K562 (cell line): ENCODE measurements at regions not wholly inside any gene's neighbourhood (a gene's known extent, or its start where the extent isn't known, plus 50 kb on each side); places are given as distances from the start of the nearest gene placed in this dataset.

Source experiments
- ATAC-seq: fragments of 200-7000 bp; cut with Tn5 transposase; 3 replicates; pipeline ENCODE4 v1.9.1; 2020; ENCODE audit warnings: moderate library complexity
- BruUV-seq: library from RNA; stranded (reverse); fragments of 400-500 nt; replicated peaks from 2 replicates; lab custom pipeline; 2021; lab: Mats Ljungman, UMichigan
- CTCF ChIA-PET: fragments of 300-600 bp; formaldehyde crosslinking; extraction: SDS; loops from one replicate; lab custom pipeline; 2021; ENCODE audit warnings: low intra/inter-chr PET ratio; lab: Yijun Ruan, JAX
- POLR2A ChIA-PET: fragments of 300-600, 350-650 bp; sonication (Branson Sonifier 250); formaldehyde crosslinking; extraction: SDS; loops from one replicate; lab custom pipeline; 2021; ENCODE audit warnings: antibody characterized with exemption, inconsistent platforms; lab: Yijun Ruan, JAX
- DNase-seq, 4 experiments: peaks; one replicate each; pipeline versions ENCODE4 v3.0.0 to v3.0.0-alpha.2; 2011 to 2018; ENCODE audit warnings: low spot score in 3 of 4, mixed read lengths in 3 of 4; ENCODE audit errors: extremely low read depth in 1 of 4
- FAIRE-seq: peaks from 2 replicates; lab custom pipeline; 2011; peaks lifted over from hg19 to GRCh38; lab: Jason Lieb, UNC
- H2AFZ ChIP-seq: 2 replicates; pipeline ENCODE4 v1.6.0; 2011; ENCODE audit warnings: low read depth, low read length, control low read depth, inconsistent platforms
- H3K27ac ChIP-seq: fragments of 200-600 bp; 3 replicates; pipeline ENCODE4 v1.8.0; 2011; ENCODE audit warnings: low read depth, mild to moderate bottlenecking, control low read depth, inconsistent platforms, low read length, moderate library complexity, mixed read lengths; ENCODE audit errors: extremely low read depth
- H3K27me3 ChIP-seq, 2 experiments: fragments of 300-600 bp in 1 of 2; 2 replicates in 1 of 2; 3 replicates in 1 of 2; pipeline versions ENCODE4 v1.6.0 to v1.8.0; 2011; ENCODE audit warnings: inconsistent platforms in 2 of 2, low read length in 2 of 2, mild to moderate bottlenecking in 1 of 2, mixed read lengths in 1 of 2, moderate library complexity in 1 of 2; ENCODE audit not compliant: control insufficient read depth in 2 of 2, insufficient read depth in 2 of 2
- H3K36me3 ChIP-seq: fragments of 300-600 bp; 3 replicates; pipeline ENCODE4 v1.8.0; 2011; ENCODE audit warnings: mild to moderate bottlenecking, low read length, inconsistent platforms; ENCODE audit not compliant: control insufficient read depth, insufficient read depth
- H3K4me1 ChIP-seq, 2 experiments: fragments of 200-600 bp in 1 of 2; replicated peaks in 1 of 2; 2 replicates in 1 of 2; 3 replicates in 1 of 2; pipeline versions ENCODE4 v1.5.1 to v1.8.0; 2011; ENCODE audit warnings: inconsistent platforms in 2 of 2, low read length in 2 of 2, mild to moderate bottlenecking in 1 of 2, mixed read lengths in 1 of 2, moderate library complexity in 1 of 2; ENCODE audit not compliant: control insufficient read depth in 2 of 2, insufficient read depth in 2 of 2
- H3K4me2 ChIP-seq: 2 replicates; pipeline ENCODE4 v1.6.1; 2011; ENCODE audit warnings: low read length, control low read depth, inconsistent platforms, mixed read lengths; ENCODE audit not compliant: insufficient read depth
- H3K4me3 ChIP-seq: fragments of 200-600 bp; sonication (generic), shearing (Covaris generic); 2 replicates; pipeline ENCODE4 v1.5.1; 2016; ENCODE audit warnings: control low read depth, inconsistent platforms
- H3K79me2 ChIP-seq: fragments of 200-600 bp; 3 replicates; pipeline ENCODE4 v1.8.0; 2011; ENCODE audit warnings: low read length, inconsistent platforms; ENCODE audit not compliant: control insufficient read depth, insufficient read depth
- H3K9ac ChIP-seq, 2 experiments: 2 replicates each; pipeline versions ENCODE4 v1.6.0 to v1.6.1; 2011; ENCODE audit warnings: low read depth in 2 of 2, low read length in 2 of 2, control low read depth in 1 of 2, inconsistent platforms in 1 of 2, mild to moderate bottlenecking in 1 of 2, mixed read lengths in 1 of 2; ENCODE audit not compliant: insufficient read depth in 1 of 2
- H3K9me1 ChIP-seq: one replicate; pipeline ENCODE4 v1.6.0; 2011; ENCODE audit warnings: inconsistent platforms, mild to moderate bottlenecking, low read length, moderate library complexity; ENCODE audit not compliant: control insufficient read depth, insufficient read depth
- H3K9me3 ChIP-seq: replicated peaks from 2 replicates; pipeline ENCODE4 v1.5.1; 2011; ENCODE audit warnings: low read depth, low read length, inconsistent platforms; ENCODE audit not compliant: control insufficient read depth, insufficient read depth
- H4K20me1 ChIP-seq: replicated peaks from 2 replicates; pipeline ENCODE4 v1.6.1; 2011; ENCODE audit warnings: low read length, inconsistent platforms, mixed read lengths; ENCODE audit not compliant: control insufficient read depth, insufficient read depth
- ATF7 ChIP-seq: fragments of 450-650 bp; IDR thresholded peaks from 2 replicates; pipeline ENCODE4 v1.7.1; 2014; ENCODE audit warnings: mild to moderate bottlenecking, moderate library complexity
- C11orf30 ChIP-seq: fragments of 450-650 bp; IDR thresholded peaks from 2 replicates; pipeline ENCODE4 v1.6.1; 2016; ENCODE audit warnings: low read depth, mild to moderate bottlenecking
- CAMTA2 ChIP-seq: fragments of 250-450 bp; sonication (Bioruptor Pico); conservative IDR thresholded peaks from 2 replicates; pipeline ENCODE4 v1.5.1; 2022
- DEAF1 ChIP-seq: fragments of 450-650 bp; formaldehyde crosslinking; IDR thresholded peaks from 2 replicates; pipeline ENCODE4 v1.4.0; 2020; ENCODE audit warnings: mild to moderate bottlenecking, moderate library complexity
- ELF2 ChIP-seq: fragments of 250-450 bp; sonication (Bioruptor Pico); IDR thresholded peaks from 2 replicates; pipeline ENCODE4 v1.5.0; 2021; ENCODE audit warnings: mild to moderate bottlenecking
- FUS ChIP-seq: fragments of 200-400 bp; formaldehyde crosslinking; optimal IDR thresholded peaks from 2 replicates; pipeline ENCODE3; 2017; ENCODE audit warnings: low read depth, low read length
- GTF2A2 ChIP-seq: IDR thresholded peaks from 2 replicates; pipeline ENCODE4 v1.6.1; 2016; ENCODE audit warnings: mild to moderate bottlenecking, missing genetic modification characterization, missing compliant biosample characterization
- HDAC2 ChIP-seq: fragments of 450-650 bp; IDR thresholded peaks from 2 replicates; pipeline ENCODE4 v1.6.1; 2016; ENCODE audit warnings: mild to moderate bottlenecking
- HES1 ChIP-seq: fragments of 450-650 bp; IDR thresholded peaks from 2 replicates; pipeline ENCODE4 v1.6.1; 2016; ENCODE audit warnings: low read depth, mild to moderate bottlenecking, moderate library complexity
- ID3 ChIP-seq, 2 experiments: fragments of 250-450 bp in 1 of 2; fragments of 450-650 bp in 1 of 2; sonication (Bioruptor Pico) in 1 of 2; IDR thresholded peaks; 2 replicates each; pipeline versions ENCODE4 v1.6.1 to v1.8.0; 2016 to 2021; ENCODE audit warnings: mild to moderate bottlenecking in 2 of 2, moderate library complexity in 2 of 2, missing compliant biosample characterization in 1 of 2, missing genetic modification characterization in 1 of 2
- KDM1A ChIP-seq, 2 experiments: fragments of 450-650 bp; IDR thresholded peaks; 2 replicates each; pipeline ENCODE4 v1.6.1; 2016; ENCODE audit warnings: mild to moderate bottlenecking in 2 of 2
- RHOXF2B ChIP-seq: fragments of 250-450 bp; sonication (Bioruptor Pico); conservative IDR thresholded peaks from 2 replicates; pipeline ENCODE4 v1.5.1; 2021
- TFAP4 ChIP-seq: sonication (generic); formaldehyde crosslinking; IDR thresholded peaks from 2 replicates; pipeline ENCODE4 v1.8.0; 2022; ENCODE audit warnings: missing genetic modification reagents, mild to moderate bottlenecking, moderate library complexity, borderline replicate concordance
- ZNF76 ChIP-seq: fragments of 250-450 bp; sonication (Bioruptor Pico); IDR thresholded peaks from 2 replicates; pipeline ENCODE4 v1.4.0; 2020; ENCODE audit warnings: mild to moderate bottlenecking, moderate library complexity, borderline replicate concordance
- ZSCAN29 ChIP-seq: fragments of 450-650 bp; IDR thresholded peaks from 2 replicates; pipeline ENCODE4 v1.6.1; 2017
- ZSCAN32 ChIP-seq: fragments of 450-650 bp; formaldehyde crosslinking; IDR thresholded peaks from 2 replicates; pipeline ENCODE4 v1.4.0; 2020; ENCODE audit warnings: mild to moderate bottlenecking, moderate library complexity
- WGBS: fragments of 100-300 bp; shearing (Covaris generic); methylation state at CpG from one replicate; pipeline ENCODE4 v1.1.6; 2016; ENCODE audit warnings: low coverage, mixed read lengths; ENCODE audit not compliant: insufficient coverage; ENCODE audit errors: missing lambda C conversion rate; 5-methylcytosine and 5-hydroxymethylcytosine counted together
- in situ Hi-C: fragments of 300-500 bp; cut with MboI; formaldehyde crosslinking; loops from 4 replicates; pipeline ENCODE4 v1.15.0; 2018; ENCODE audit warnings: inconsistent platforms, mixed read lengths
- intact Hi-C: fragments of 100-400 bp; cut with micrococcal nuclease; formaldehyde crosslinking; loops from 2 replicates; pipeline ENCODE4 v1.14.2; 2022
- TF ChIP-seq, protein P1 (sequence below), 3 experiments: fragments of 200-800 bp in 1 of 3; fragments of 250-450 bp in 1 of 3; fragments of 450-650 bp in 1 of 3; sonication (Bioruptor Pico) in 1 of 3; sonication (Bioruptor generic) in 1 of 3; formaldehyde crosslinking in 1 of 3; IDR thresholded peaks; 2 replicates each; pipeline versions ENCODE4 v1.6.1 to v1.8.0; 2016 to 2022; ENCODE audit warnings: mild to moderate bottlenecking in 2 of 3, missing genetic modification characterization in 2 of 3, missing compliant biosample characterization in 1 of 3, moderate library complexity in 1 of 3

DNA sequence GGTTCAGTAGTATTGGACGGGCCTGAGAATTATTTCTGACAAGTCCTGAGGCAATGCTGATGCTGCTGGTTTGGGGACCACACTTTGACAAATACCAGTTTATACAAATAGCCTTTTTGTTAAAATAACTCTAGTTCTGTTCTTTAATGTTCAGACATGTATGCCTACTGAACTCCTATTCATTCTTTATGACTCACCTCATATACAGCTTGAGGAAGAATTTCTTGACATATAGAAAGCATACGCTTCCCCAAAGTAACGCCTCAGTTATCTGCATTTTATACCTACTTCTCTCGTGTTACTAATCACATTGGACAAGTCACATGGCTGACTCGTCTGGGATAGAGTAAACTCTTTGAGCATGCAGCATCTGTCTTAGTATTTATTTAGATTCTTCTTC, 145.4 kb upstream of the GOLIM4 start:
- Histone ChIP-seq H3K4me1 (no peaks in the 10 kb centered on the region), H3K27ac (no peak overlapping the region), H4K20me1 (no peaks in the 10 kb centered on the region), H3K9me1 (no peaks in the 10 kb centered on the region), H3K4me3 (no peak overlapping the region), H3K9me3 (no peaks in the 10 kb centered on the region), H2AFZ (no peak overlapping the region), H3K79me2 (no peaks in the 10 kb centered on the region), H3K36me3 (no peaks in the 10 kb centered on the region), H3K9ac (no peak overlapping the region), H3K27me3 (no peaks in the 10 kb centered on the region), H3K4me2 (no peak overlapping the region)
- in situ Hi-C loops (no loop called here), intact Hi-C loops (no loop called here)
- BruUV-seq, result no TSS peak
- FAIRE-seq (no peak), DNase-seq (no peak), ATAC-seq (no peak)
- ChIA-PET POLR2A (no interaction called here), CTCF (no interaction called here)
- TF ChIP-seq HES1 (no peak), ZNF76 (no peak), ID3 (CRISPR knock-in tag; IDR thresholded peaks at IDR 0.05) (no peak), ID3 (tag; IDR thresholded peaks at IDR 0.05) (no peak), HDAC2 (no peak), ATF7 (no peak), DEAF1 (CRISPR knock-in tag) (no peak), KDM1A (IDR thresholded peaks at IDR 0.05) (no peak), C11orf30 (no peak), TFAP4 (CRISPR knock-in tag) (no peak), RHOXF2B (CRISPR knock-in tag) (no peak), ZSCAN32 (CRISPR knock-in tag) (no peak), ELF2 (no peak), CAMTA2 (no peak), FUS (no peak), GTF2A2 (no peak), ZSCAN29 (no peak)
- TF ChIP-seq, protein P1, sequence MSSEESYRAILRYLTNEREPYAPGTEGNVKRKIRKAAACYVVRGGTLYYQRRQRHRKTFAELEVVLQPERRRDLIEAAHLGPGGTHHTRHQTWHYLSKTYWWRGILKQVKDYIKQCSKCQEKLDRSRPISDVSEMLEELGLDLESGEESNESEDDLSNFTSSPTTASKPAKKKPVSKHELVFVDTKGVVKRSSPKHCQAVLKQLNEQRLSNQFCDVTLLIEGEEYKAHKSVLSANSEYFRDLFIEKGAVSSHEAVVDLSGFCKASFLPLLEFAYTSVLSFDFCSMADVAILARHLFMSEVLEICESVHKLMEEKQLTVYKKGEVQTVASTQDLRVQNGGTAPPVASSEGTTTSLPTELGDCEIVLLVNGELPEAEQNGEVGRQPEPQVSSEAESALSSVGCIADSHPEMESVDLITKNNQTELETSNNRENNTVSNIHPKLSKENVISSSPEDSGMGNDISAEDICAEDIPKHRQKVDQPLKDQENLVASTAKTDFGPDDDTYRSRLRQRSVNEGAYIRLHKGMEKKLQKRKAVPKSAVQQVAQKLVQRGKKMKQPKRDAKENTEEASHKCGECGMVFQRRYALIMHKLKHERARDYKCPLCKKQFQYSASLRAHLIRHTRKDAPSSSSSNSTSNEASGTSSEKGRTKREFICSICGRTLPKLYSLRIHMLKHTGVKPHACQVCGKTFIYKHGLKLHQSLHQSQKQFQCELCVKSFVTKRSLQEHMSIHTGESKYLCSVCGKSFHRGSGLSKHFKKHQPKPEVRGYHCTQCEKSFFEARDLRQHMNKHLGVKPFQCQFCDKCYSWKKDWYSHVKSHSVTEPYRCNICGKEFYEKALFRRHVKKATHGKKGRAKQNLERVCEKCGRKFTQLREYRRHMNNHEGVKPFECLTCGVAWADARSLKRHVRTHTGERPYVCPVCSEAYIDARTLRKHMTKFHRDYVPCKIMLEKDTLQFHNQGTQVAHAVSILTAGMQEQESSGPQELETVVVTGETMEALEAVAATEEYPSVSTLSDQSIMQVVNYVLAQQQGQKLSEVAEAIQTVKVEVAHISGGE (CRISPR knock-in tag; IDR thresholded peaks at IDR 0.05), result no peak
- WGBS, result 0% methylated on average over 5 of the region's 5 CpGs
